IMR-90 (cell line): ENCODE measurements at regions not wholly inside any gene's neighbourhood (a gene's known extent, or its start where the extent isn't known, plus 50 kb on each side); places are given as distances from the start of the nearest gene placed in this dataset.

Experiments used
- ATAC-seq: fragments of 200-7000 bp; cut with Tn5 transposase; 2 replicates; pipeline ENCODE4 v1.9.1; 2020; ENCODE audit warnings: low read depth, mild to moderate bottlenecking, moderate library complexity
- BruUV-seq: library from RNA; stranded (reverse); fragments of 400-500 nt; replicated peaks from 2 replicates; lab custom pipeline; 2021; lab: Mats Ljungman, UMichigan
- CTCF ChIA-PET: fragments of 300-600 bp; formaldehyde crosslinking; extraction: SDS; loops from one replicate; lab custom pipeline; 2021; ENCODE audit warnings: antibody characterized with exemption; lab: Yijun Ruan, JAX
- POLR2A ChIA-PET: fragments of 300-600 bp; sonication (Branson Sonifier 250); formaldehyde crosslinking; loops from one replicate; lab custom pipeline; 2022; ENCODE audit warnings: antibody characterized with exemption; ENCODE audit not compliant: unreplicated experiment; lab: Charles Lee
- DNase-seq: peaks from one replicate; pipeline ENCODE4 v3.0.0; 2013
- H2AFZ ChIP-seq: replicated peaks from 2 replicates; pipeline ENCODE3; 2013; ENCODE audit warnings: low read length, mild to moderate bottlenecking; ENCODE audit not compliant: poor library complexity
- H2AK5ac ChIP-seq: 2 replicates; pipeline ENCODE4 v1.6.1; 2013; ENCODE audit warnings: low read depth, low read length, inconsistent platforms
- H2AK9ac ChIP-seq: replicated peaks from 2 replicates; pipeline ENCODE3; 2013; ENCODE audit warnings: mild to moderate bottlenecking, low read depth, low read length, moderate library complexity; ENCODE audit not compliant: poor library complexity
- H2BK120ac ChIP-seq: 2 replicates; pipeline ENCODE4 v1.6.1; 2013; ENCODE audit warnings: low read depth, low read length, inconsistent platforms
- H2BK15ac ChIP-seq: 3 replicates; pipeline ENCODE4 v1.6.1; 2013; ENCODE audit warnings: low read depth, low read length, inconsistent platforms
- H2BK20ac ChIP-seq: 2 replicates; pipeline ENCODE4 v1.6.1; 2013; ENCODE audit warnings: low read depth, mild to moderate bottlenecking, inconsistent platforms, low read length, moderate library complexity
- H2BK5ac ChIP-seq: 2 replicates; pipeline ENCODE4 v1.6.1; 2013; ENCODE audit warnings: mild to moderate bottlenecking, low read depth, low read length, inconsistent platforms; ENCODE audit not compliant: poor library complexity, severe bottlenecking
- H3K14ac ChIP-seq: replicated peaks from 2 replicates; pipeline ENCODE4 v1.6.1; 2013; ENCODE audit warnings: low read depth, low read length, inconsistent platforms
- H3K18ac ChIP-seq: 2 replicates; pipeline ENCODE4 v1.6.1; 2013; ENCODE audit warnings: low read depth, low read length, control low read depth
- H3K23ac ChIP-seq: 2 replicates; pipeline ENCODE4 v1.6.1; 2013; ENCODE audit warnings: low read depth, low read length, inconsistent platforms
- H3K27ac ChIP-seq: 2 replicates; pipeline ENCODE4 v1.5.1; 2013; ENCODE audit warnings: mild to moderate bottlenecking, control low read depth, low read length; ENCODE audit not compliant: insufficient read depth
- H3K27me3 ChIP-seq: 2 replicates; pipeline ENCODE4 v1.6.1; 2013; ENCODE audit warnings: low read length; ENCODE audit not compliant: control insufficient read depth, insufficient read depth
- H3K36me3 ChIP-seq: 2 replicates; pipeline ENCODE4 v1.6.1; 2013; ENCODE audit warnings: low read length, mixed read lengths; ENCODE audit not compliant: control insufficient read depth, insufficient read depth
- H3K4ac ChIP-seq: 2 replicates; pipeline ENCODE4 v1.6.1; 2013; ENCODE audit warnings: low read depth, low read length, inconsistent platforms
- H3K4me1 ChIP-seq: 2 replicates; pipeline ENCODE4 v1.6.1; 2013; ENCODE audit warnings: low read length, mixed read lengths; ENCODE audit not compliant: control insufficient read depth, insufficient read depth
- H3K4me2 ChIP-seq: 2 replicates; pipeline ENCODE4 v1.6.1; 2013; ENCODE audit warnings: low read depth, mild to moderate bottlenecking, control low read depth, low read length, moderate library complexity
- H3K4me3 ChIP-seq: 2 replicates; pipeline ENCODE4 v1.5.1; 2013; ENCODE audit warnings: low read depth, mild to moderate bottlenecking, control low read depth, low read length, moderate library complexity; ENCODE audit not compliant: insufficient read depth
- H3K56ac ChIP-seq: 2 replicates; pipeline ENCODE4 v1.6.1; 2013; ENCODE audit warnings: low read length, inconsistent platforms; ENCODE audit not compliant: insufficient read depth; ENCODE audit errors: extremely low read depth
- H3K79me1 ChIP-seq, 2 experiments: 2 replicates each; pipeline ENCODE4 v1.6.1; 2013; ENCODE audit warnings: low read length in 2 of 2, inconsistent platforms in 1 of 2, low read depth in 1 of 2
- H3K9ac ChIP-seq: 2 replicates; pipeline ENCODE4 v1.6.1; 2013; ENCODE audit warnings: low read depth, low read length, control low read depth
- H3K9me1 ChIP-seq: 2 replicates; pipeline ENCODE4 v1.6.1; 2013; ENCODE audit warnings: low read length, inconsistent platforms; ENCODE audit not compliant: insufficient read depth
- H3K9me3 ChIP-seq: 2 replicates; pipeline ENCODE4 v1.6.1; 2013; ENCODE audit warnings: low read length; ENCODE audit not compliant: control insufficient read depth, insufficient read depth
- H4K20me1 ChIP-seq: 2 replicates; pipeline ENCODE4 v1.6.1; 2013; ENCODE audit warnings: low read length, inconsistent platforms; ENCODE audit not compliant: insufficient read depth
- H4K5ac ChIP-seq: 2 replicates; pipeline ENCODE4 v1.6.1; 2013; ENCODE audit warnings: mild to moderate bottlenecking, low read depth, low read length, control low read depth
- H4K8ac ChIP-seq, 2 experiments: 2 replicates each; pipeline ENCODE4 v1.6.1; 2013; ENCODE audit warnings: low read depth in 2 of 2, low read length in 2 of 2, control low read depth in 1 of 2, inconsistent platforms in 1 of 2
- H4K91ac ChIP-seq: 2 replicates; pipeline ENCODE4 v1.6.1; 2013; ENCODE audit warnings: low read depth, low read length, inconsistent platforms; ENCODE audit not compliant: insufficient read depth
- CEBPB ChIP-seq: IDR thresholded peaks from 2 replicates; pipeline ENCODE4 v1.6.1; 2012; ENCODE audit warnings: low read depth, low read length, improper control_type of control experiment
- CTCF ChIP-seq: conservative IDR thresholded peaks from 2 replicates; pipeline ENCODE4 v1.5.1; 2012; ENCODE audit warnings: mild to moderate bottlenecking, low read depth, low read length, improper control_type of control experiment
- ELK1 ChIP-seq: fragments of 150-350 bp; IDR thresholded peaks from 2 replicates; pipeline ENCODE4 v1.6.1; 2016; ENCODE audit warnings: low read depth, mild to moderate bottlenecking, low read length, moderate library complexity, borderline replicate concordance
- MXI1 ChIP-seq: IDR thresholded peaks from 2 replicates; pipeline ENCODE4 v1.6.1; 2012; ENCODE audit warnings: low read depth, mild to moderate bottlenecking, low read length, moderate library complexity, borderline replicate concordance
- RAD21 ChIP-seq: IDR thresholded peaks from 2 replicates; pipeline ENCODE4 v1.6.1; 2012; ENCODE audit warnings: low read length, improper control_type of control experiment
- RFX5 ChIP-seq: IDR thresholded peaks from 2 replicates; pipeline ENCODE4 v1.8.0; 2012; ENCODE audit warnings: low read depth, mild to moderate bottlenecking, low read length, moderate library complexity
- SMC3 ChIP-seq: fragments of 150-350 bp; IDR thresholded peaks from 2 replicates; pipeline ENCODE4 v1.6.1; 2016; ENCODE audit warnings: low read depth, mild to moderate bottlenecking, antibody characterized with exemption, low read length, moderate library complexity
- WGBS, 2 experiments: methylation state at CpG; one replicate each; pipeline versions ENCODE4 v1.1.5 to v1.1.7; 2013; ENCODE audit warnings: missing lambda C conversion rate in 2 of 2; ENCODE audit not compliant: insufficient read length in 1 of 2; ENCODE audit errors: extremely low coverage in 2 of 2; 5-methylcytosine and 5-hydroxymethylcytosine counted together
- dilution Hi-C: fragments of 300-500 bp; cut with HindIII; formaldehyde crosslinking; loops from one replicate; pipeline ENCODE4 v1.14.3; 2018; ENCODE audit warnings: low sequenced_read_pairs; ENCODE audit not compliant: unreplicated experiment
- in situ Hi-C: fragments of 300-500 bp; cut with MboI; formaldehyde crosslinking; loops from 3 replicates; pipeline ENCODE4 v1.14.3; 2019; ENCODE audit warnings: low sequenced_read_pairs, inconsistent platforms, mixed read lengths
- intact Hi-C: fragments of 100-400 bp; cut with micrococcal nuclease; formaldehyde crosslinking; loops from 2 replicates; pipeline ENCODE4 v1.10.0; 2022

GRCh38 chr11:111010391-111011274, 234.9 kb upstream of the POU2AF2 start (continued):
- no peak for TF ChIP-seq ELK1

- in situ Hi-C loops (no loop called here), intact Hi-C loops (no loop called here), dilution Hi-C loops (no loop called here)
- H3K9me1 ChIP-seq, result no peaks in the 10 kb centered on the region
- no peak overlapping the region for H3K4me2 ChIP-seq
- ChIA-PET POLR2A (no interaction called here), CTCF (no interaction called here)
- H2BK5ac ChIP-seq, result no peak overlapping the region
- 0 out of 2 replicates have a peak overlapping the region, but pooled peaks have one; percentile 6 for H3K4ac ChIP-seq
- no peak overlapping the region for H3K9ac ChIP-seq
- no peak overlapping the region for H2AK5ac ChIP-seq
- no peak overlapping the region for H2BK20ac ChIP-seq
- H3K18ac ChIP-seq, result no peak overlapping the region
- no peaks in the 10 kb centered on the region for H3K79me1 ChIP-seq
- H3K4me1 ChIP-seq, result peaks cover 8% of the 10 kb centered on the region
- no peak overlapping the region for H3K14ac ChIP-seq
- DNase-seq (no peak), ATAC-seq (no peak)
- no peaks in the 10 kb centered on the region for H3K36me3 ChIP-seq
- no TSS peak for BruUV-seq
- H2AFZ ChIP-seq, result no peak overlapping the region
- H3K56ac ChIP-seq, result no peak overlapping the region
- H3K27me3 ChIP-seq, result no peaks in the 10 kb centered on the region
- H4K8ac ChIP-seq, result no peak overlapping the region
- H4K20me1 ChIP-seq, result no peaks in the 10 kb centered on the region
- TF ChIP-seq RFX5 (no peak), SMC3 (no peak), CEBPB (no peak), RAD21 (no peak), ELK1 (no peak), MXI1 (no peak), CTCF (no peak)
- no peak overlapping the region for H3K27ac ChIP-seq
- no peak overlapping the region for H3K23ac ChIP-seq
- no peak overlapping the region for H2BK15ac ChIP-seq
- H4K5ac ChIP-seq, result no peak overlapping the region
- no peak overlapping the region for H2AK9ac ChIP-seq
- no peak overlapping the region for H3K4me3 ChIP-seq
- no peak overlapping the region for H2BK120ac ChIP-seq
- WGBS, 2 experiments, result 20% methylated on average over 1 of the region's 4 CpGs; no CpG with 5 or more reads in 1 of the 2 experiments
- H4K91ac ChIP-seq, result no peak overlapping the region
- no peaks in the 10 kb centered on the region for H3K9me3 ChIP-seq
These were observed 239.3 kb upstream of the POU2AF2 start for GRCh38 chr11:111006227-111006626.
